GM11168 (cell line): ENCODE measurements at regions not wholly inside any gene's neighbourhood (a gene's known extent, or its start where the extent isn't known, plus 50 kb on each side); places are given as distances from the start of the nearest gene placed in this dataset.

Experiments used
- in situ Hi-C: fragments of 300-500 bp; cut with MboI; formaldehyde crosslinking; loops from one replicate; pipeline ENCODE4 v1.12.0; 2022; ENCODE audit warnings: low sequenced_read_pairs; ENCODE audit not compliant: unreplicated experiment

GRCh38 chr6:102355578-102355977, 962.1 kb downstream of the GRIK2 start:
- in situ Hi-C loops = no loop called here

- in situ Hi-C loops = no loop called here
Measured at GRCh38 chr6:102352552-102352951, 959.0 kb downstream of the GRIK2 start.

DNA sequence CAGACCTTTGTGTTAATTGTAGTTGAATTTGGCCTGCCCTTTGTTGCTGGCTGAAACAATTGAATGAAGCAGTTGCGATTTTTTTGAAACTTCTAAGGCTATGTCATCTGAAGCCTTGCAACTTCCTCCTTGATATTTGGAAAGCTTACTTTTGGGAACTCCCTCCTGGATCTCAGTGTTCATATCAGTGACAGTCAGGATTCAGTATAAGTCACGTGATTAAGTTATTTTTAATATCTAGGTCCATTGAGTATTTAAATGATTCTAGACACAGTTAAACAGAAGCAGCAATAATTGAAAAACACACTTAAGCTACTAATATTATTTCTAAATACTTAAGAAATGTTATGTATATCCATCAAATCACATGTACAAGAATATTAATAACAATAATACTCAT, 951.3 kb downstream of the GRIK2 start:
- in situ Hi-C loops = no loop called here

DNA sequence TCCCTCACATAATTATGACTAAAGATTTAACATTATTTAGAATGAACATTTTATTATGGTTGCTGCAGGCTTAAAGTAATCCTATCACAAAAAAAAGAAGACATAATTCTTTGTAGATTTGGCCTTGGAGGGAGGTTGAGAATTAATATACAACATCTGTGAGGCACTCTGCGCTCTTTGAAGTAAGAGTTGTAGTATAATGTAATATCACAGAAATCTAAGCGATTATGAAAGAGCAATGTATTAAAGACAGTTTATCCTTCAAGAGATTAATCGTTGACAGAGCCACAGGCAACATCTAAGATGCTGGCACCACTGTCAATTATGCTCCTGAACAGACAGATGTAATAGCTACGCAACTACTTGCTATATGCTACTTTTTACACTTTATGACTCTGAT, 946.8 kb downstream of the GRIK2 start:
- in situ Hi-C loops = no loop called here

DNA sequence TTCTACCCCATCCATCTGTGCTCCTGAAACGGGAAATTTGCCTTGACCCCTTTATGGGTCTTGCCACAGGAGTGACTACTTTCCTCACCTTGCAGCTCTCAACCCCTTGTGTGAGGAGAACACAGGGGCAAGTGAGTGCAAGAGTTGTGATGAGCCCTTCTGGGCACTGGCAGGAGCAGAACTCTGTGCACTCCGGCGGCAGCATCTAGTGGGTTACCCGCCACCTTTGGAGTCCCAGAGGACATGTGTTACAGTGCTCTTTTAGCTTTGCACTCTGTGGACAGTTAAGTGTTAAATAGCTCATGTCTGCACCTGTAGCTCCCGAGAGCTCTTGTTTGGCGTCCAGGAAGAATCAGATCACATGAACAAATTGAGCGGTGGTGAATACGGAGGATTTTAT, 940.2 kb downstream of the GRIK2 start:
- in situ Hi-C loops = no loop called here

- in situ Hi-C loops = no loop called here
Measured at GRCh38 chr6:102327697-102328225, 934.3 kb downstream of the GRIK2 start.

DNA sequence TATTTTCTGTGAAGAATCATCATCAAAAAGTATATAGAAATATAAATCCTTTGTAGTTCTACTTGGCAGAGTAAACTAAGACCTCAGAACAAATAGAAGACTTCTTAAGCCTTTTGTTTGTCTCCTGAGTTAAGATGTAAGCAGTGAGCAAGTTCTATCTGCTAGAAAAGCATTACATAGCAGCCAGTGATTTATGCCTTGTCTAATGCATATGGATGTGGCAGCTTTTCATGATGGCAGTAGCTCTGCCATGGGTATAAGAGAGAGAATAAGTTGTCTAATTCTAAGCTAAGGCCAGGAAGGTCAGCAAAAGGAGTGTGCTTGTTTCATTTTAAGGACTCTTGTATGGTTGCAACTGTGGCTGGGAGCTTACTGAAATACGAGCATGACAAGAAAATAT, 920.2 kb downstream of the GRIK2 start:
- in situ Hi-C loops = no loop called here

DNA sequence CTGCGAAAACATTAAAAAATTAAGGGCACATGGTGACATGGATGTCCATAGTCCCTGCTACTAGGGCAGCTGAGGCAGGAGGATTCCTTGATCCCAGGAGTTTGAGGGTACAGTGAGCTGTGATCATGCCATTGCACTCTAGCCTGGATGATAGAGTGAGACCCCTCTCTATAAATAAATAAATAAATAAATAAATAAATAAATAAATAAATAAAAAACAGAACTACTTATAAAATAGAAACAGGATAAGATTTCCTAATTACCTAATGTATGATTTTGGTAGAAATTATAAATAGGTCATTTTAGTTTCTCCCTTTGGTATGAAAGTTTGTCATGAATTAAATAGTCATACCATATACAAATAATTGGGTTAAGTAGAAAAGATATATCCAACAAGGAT, 916.2 kb downstream of the GRIK2 start:
- in situ Hi-C loops = no loop called here

GRCh38 chr6:102300350-102300749, 906.8 kb downstream of the GRIK2 start:
- in situ Hi-C loops = no loop called here

- in situ Hi-C loops = no loop called here
Measured at GRCh38 chr6:102298051-102298450, 904.5 kb downstream of the GRIK2 start.
